ENCODE measurements at regions not wholly inside any gene's neighbourhood (a gene's known extent, or its start where the extent isn't known, plus 50 kb on each side); places are given as distances from the start of the nearest gene placed in this dataset.

GRCh38 chr6:25035174-25035511, 99.4 kb upstream of the RIPOR2 start:
- TF ChIP-seq CTCF (IDR thresholded peaks at IDR 0.05) (no peak), EZH2 (IDR thresholded peaks at IDR 0.05; ENCODE audit: borderline replicate concordance, insufficient read depth, low read depth, low read length, poor library complexity, severe bottlenecking) (no peak)
